ENCODE measurements at regions not wholly inside any gene's neighbourhood (a gene's known extent, or its start where the extent isn't known, plus 50 kb on each side); places are given as distances from the start of the nearest gene placed in this dataset.

DNA sequence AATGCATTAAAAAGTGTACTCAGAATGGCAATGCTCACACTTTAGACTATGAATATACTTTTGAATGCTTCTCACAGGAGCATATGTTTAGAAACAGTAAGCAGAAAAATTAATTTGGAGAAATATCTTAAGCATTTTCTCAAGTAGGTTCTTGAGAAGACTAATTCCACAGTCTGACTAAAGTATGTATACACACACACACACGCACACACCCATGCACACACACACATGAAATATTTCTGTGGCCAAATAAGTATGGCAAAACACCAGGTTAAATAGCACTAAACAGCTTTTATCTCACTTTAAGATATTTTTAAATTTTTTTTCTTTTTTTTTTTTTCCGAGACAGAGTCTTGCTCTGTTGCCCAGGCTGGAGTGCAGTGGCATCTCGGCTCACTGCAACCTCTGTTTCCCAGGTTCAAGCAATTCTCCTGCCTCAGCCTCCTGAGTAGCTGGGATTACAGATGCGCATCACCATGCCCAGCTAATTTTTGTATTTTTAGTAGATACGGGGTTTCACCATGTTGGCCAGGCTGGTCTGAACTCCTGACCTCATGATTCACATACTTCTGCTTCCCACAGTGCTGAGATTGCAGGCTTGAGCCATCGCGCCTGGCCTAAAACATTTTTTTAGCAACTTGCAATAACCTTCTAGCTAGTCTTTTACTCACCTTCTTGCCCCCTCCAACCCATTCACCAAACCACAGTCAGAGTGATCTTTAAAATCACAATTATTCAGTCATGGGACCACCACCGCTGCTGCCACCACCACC, 67.5 kb upstream of the SCG2 start:
- H3K27me3 ChIP-seq (replicated peaks in 1 of 2; ENCODE audit: control insufficient read depth in 2 of 2, insufficient read depth in 2 of 2, low read length in 1 of 2): no peaks in the 10 kb centered on the region
- WGBS (ENCODE audit: insufficient coverage, insufficient replicate concordance, low lambda C conversion rate, missing lambda C conversion rate): 50% methylated on average over 7 of the region's 8 CpGs
- DNase-seq (ENCODE audit: low read depth, low spot score) (no peak), FAIRE-seq (no peak), ATAC-seq (no peak)
- H3K9me3 ChIP-seq (replicated peaks; ENCODE audit: control insufficient read depth, insufficient read depth, low read length): no peaks in the 10 kb centered on the region; the same call in 2 of the 3 replicates
- H2AFZ ChIP-seq (ENCODE audit: control insufficient read depth, low read depth, low read length): no peak overlapping the region
- BruUV-seq (replicated peaks): no TSS peak
- no peaks in the 10 kb centered on the region for H3K79me2 ChIP-seq (ENCODE audit: control insufficient read depth, insufficient read depth, low read length)
- no peak overlapping the region for H3K4me2 ChIP-seq (ENCODE audit: control insufficient read depth, insufficient read depth)
- H3K27ac ChIP-seq (ENCODE audit: control insufficient read depth, insufficient read depth): no peak overlapping the region
- no peak for TF ChIP-seq NFYA (IDR thresholded peaks at IDR 0.05; ENCODE audit: borderline replicate concordance, low read depth, low read length)
- TF ChIP-seq, protein P1, sequence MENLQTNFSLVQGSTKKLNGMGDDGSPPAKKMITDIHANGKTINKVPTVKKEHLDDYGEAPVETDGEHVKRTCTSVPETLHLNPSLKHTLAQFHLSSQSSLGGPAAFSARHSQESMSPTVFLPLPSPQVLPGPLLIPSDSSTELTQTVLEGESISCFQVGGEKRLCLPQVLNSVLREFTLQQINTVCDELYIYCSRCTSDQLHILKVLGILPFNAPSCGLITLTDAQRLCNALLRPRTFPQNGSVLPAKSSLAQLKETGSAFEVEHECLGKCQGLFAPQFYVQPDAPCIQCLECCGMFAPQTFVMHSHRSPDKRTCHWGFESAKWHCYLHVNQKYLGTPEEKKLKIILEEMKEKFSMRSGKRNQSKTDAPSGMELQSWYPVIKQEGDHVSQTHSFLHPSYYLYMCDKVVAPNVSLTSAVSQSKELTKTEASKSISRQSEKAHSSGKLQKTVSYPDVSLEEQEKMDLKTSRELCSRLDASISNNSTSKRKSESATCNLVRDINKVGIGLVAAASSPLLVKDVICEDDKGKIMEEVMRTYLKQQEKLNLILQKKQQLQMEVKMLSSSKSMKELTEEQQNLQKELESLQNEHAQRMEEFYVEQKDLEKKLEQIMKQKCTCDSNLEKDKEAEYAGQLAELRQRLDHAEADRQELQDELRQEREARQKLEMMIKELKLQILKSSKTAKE (IDR thresholded peaks at IDR 0.05; ENCODE audit: low read depth, poor library complexity, severe bottlenecking): no peak
- no peak for TF ChIP-seq CHD4 (IDR thresholded peaks at IDR 0.05)
- TF ChIP-seq RCOR1 (conservative IDR thresholded peaks at IDR 0.05; ENCODE audit: low read depth, low read length): no peak
- no peak for TF ChIP-seq MXI1 (IDR thresholded peaks at IDR 0.05; ENCODE audit: low read depth, low read length)
- TF ChIP-seq SRF (IDR thresholded peaks at IDR 0.05; ENCODE audit: low read depth in 2 of 2, low read length in 2 of 2): no peak
- TF ChIP-seq JUNB (IDR thresholded peaks at IDR 0.05): no peak
- no peak for TF ChIP-seq RELA (IDR thresholded peaks at IDR 0.05; ENCODE audit: borderline replicate concordance, partially characterized antibody)
- no peak for TF ChIP-seq MYB (IDR thresholded peaks at IDR 0.05; ENCODE audit: borderline replicate concordance, low read depth, low read length)
- TF ChIP-seq TCF12 (IDR thresholded peaks at IDR 0.05; ENCODE audit: low read depth, low read length): no peak
- no peak for TF ChIP-seq BMI1 (IDR thresholded peaks at IDR 0.05; ENCODE audit: borderline replicate concordance)
- TF ChIP-seq, protein P2, sequence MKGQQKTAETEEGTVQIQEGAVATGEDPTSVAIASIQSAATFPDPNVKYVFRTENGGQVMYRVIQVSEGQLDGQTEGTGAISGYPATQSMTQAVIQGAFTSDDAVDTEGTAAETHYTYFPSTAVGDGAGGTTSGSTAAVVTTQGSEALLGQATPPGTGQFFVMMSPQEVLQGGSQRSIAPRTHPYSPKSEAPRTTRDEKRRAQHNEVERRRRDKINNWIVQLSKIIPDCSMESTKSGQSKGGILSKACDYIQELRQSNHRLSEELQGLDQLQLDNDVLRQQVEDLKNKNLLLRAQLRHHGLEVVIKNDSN (IDR thresholded peaks at IDR 0.05; ENCODE audit: borderline replicate concordance, extremely low read length, insufficient read depth, low read depth, low read length): no peak
- no peak for TF ChIP-seq TARDBP (IDR thresholded peaks at IDR 0.05; ENCODE audit: borderline replicate concordance)
- no peak for TF ChIP-seq PAX8 (IDR thresholded peaks at IDR 0.05)
- TF ChIP-seq, protein P3, sequence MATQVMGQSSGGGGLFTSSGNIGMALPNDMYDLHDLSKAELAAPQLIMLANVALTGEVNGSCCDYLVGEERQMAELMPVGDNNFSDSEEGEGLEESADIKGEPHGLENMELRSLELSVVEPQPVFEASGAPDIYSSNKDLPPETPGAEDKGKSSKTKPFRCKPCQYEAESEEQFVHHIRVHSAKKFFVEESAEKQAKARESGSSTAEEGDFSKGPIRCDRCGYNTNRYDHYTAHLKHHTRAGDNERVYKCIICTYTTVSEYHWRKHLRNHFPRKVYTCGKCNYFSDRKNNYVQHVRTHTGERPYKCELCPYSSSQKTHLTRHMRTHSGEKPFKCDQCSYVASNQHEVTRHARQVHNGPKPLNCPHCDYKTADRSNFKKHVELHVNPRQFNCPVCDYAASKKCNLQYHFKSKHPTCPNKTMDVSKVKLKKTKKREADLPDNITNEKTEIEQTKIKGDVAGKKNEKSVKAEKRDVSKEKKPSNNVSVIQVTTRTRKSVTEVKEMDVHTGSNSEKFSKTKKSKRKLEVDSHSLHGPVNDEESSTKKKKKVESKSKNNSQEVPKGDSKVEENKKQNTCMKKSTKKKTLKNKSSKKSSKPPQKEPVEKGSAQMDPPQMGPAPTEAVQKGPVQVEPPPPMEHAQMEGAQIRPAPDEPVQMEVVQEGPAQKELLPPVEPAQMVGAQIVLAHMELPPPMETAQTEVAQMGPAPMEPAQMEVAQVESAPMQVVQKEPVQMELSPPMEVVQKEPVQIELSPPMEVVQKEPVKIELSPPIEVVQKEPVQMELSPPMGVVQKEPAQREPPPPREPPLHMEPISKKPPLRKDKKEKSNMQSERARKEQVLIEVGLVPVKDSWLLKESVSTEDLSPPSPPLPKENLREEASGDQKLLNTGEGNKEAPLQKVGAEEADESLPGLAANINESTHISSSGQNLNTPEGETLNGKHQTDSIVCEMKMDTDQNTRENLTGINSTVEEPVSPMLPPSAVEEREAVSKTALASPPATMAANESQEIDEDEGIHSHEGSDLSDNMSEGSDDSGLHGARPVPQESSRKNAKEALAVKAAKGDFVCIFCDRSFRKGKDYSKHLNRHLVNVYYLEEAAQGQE (IDR thresholded peaks at IDR 0.05; ENCODE audit: low read depth, low read length): no peak
- TF ChIP-seq NFIC (IDR thresholded peaks at IDR 0.05; ENCODE audit: low read depth, low read length): no peak
- H3K9ac ChIP-seq (ENCODE audit: control insufficient read depth, insufficient read depth, low read length): no peak overlapping the region
- no peak overlapping the region for H3K4me3 ChIP-seq
- ChIA-PET CTCF (interaction anchor here (0.9 kb wide), 1 partner anchor 58 kb away, joined by 4 read pairs; no protein-coding TSS in a partner anchor), SMC1A (ENCODE audit: uncharacterized antibody, unreplicated experiment) (no interaction called here), POLR2A (no interaction called here), RAD21 (ENCODE audit: unreplicated experiment) (no interaction called here)
- H3K4me1 ChIP-seq (ENCODE audit: control insufficient read depth, insufficient read depth, low read length): no peaks in the 10 kb centered on the region
- intact Hi-C loops (cut with micrococcal nuclease; ENCODE audit: unreplicated experiment) (no loop called here), in situ Hi-C loops (cut with MboI) (no loop called here)
- no peaks in the 10 kb centered on the region for H3K36me3 ChIP-seq (ENCODE audit: control insufficient read depth in 2 of 2, insufficient read depth in 2 of 2, low read length in 1 of 2)
- H4K20me1 ChIP-seq (ENCODE audit: control insufficient read depth, insufficient read depth): no peaks in the 10 kb centered on the region
